SK-N-SH treated with all-trans-retinoic acid at 6 μM for 48 hours (cell line): ENCODE measurements at regions not wholly inside any gene's neighbourhood (a gene's known extent, or its start where the extent isn't known, plus 50 kb on each side); places are given as distances from the start of the nearest gene placed in this dataset.

Source experiments
- ATAC-seq: fragments of 200-7000 bp; cut with Tn5 transposase; 3 replicates; pipeline ENCODE4 v1.9.1; 2020; ENCODE audit warnings: mild to moderate bottlenecking, moderate library complexity
- ARNTL ChIP-seq: fragments of 450-650 bp; formaldehyde crosslinking; IDR thresholded peaks from 2 replicates; pipeline ENCODE4 v1.5.0; 2020; ENCODE audit warnings: low read depth, mild to moderate bottlenecking, moderate library complexity, borderline replicate concordance
- BACH2 ChIP-seq: fragments of 250-450 bp; sonication (Bioruptor Pico); IDR thresholded peaks from 2 replicates; pipeline ENCODE4 v1.9.0; 2021; ENCODE audit warnings: mild to moderate bottlenecking, borderline replicate concordance
- CSDC2 ChIP-seq: fragments of 250-450 bp; sonication (Bioruptor Pico); IDR thresholded peaks from 2 replicates; pipeline ENCODE4 v1.5.0; 2020; ENCODE audit warnings: mild to moderate bottlenecking, moderate library complexity
- GLIS3 ChIP-seq: fragments of 250-450 bp; sonication (Bioruptor Pico); IDR thresholded peaks from 2 replicates; pipeline ENCODE4 v1.5.0; 2020; ENCODE audit warnings: mild to moderate bottlenecking, moderate library complexity
- ISL1 ChIP-seq: fragments of 250-450 bp; sonication (Bioruptor Pico); IDR thresholded peaks from 2 replicates; pipeline ENCODE4 v2.1.2; 2022; ENCODE audit warnings: mild to moderate bottlenecking, moderate library complexity
- OSR1 ChIP-seq: fragments of 250-450 bp; sonication (Bioruptor Pico); IDR thresholded peaks from 2 replicates; pipeline ENCODE4 v1.8.0; 2022; ENCODE audit warnings: moderate library complexity, mild to moderate bottlenecking, inconsistent platforms
- PPARA ChIP-seq: fragments of 250-450 bp; sonication (Bioruptor Pico); IDR thresholded peaks from 2 replicates; pipeline ENCODE4 v1.5.0; 2020; ENCODE audit warnings: mild to moderate bottlenecking, borderline replicate concordance
- RARB ChIP-seq: fragments of 250-450 bp; sonication (Bioruptor Pico); IDR thresholded peaks from 2 replicates; pipeline ENCODE4 v1.8.0; 2021; ENCODE audit warnings: mild to moderate bottlenecking, moderate library complexity
- SNAI2 ChIP-seq: fragments of 250-450 bp; sonication (Bioruptor Pico); IDR thresholded peaks from 2 replicates; pipeline ENCODE4 v1.5.0; 2020; ENCODE audit warnings: mild to moderate bottlenecking, moderate library complexity
- TCF4 ChIP-seq: fragments of 250-450 bp; sonication (Bioruptor Pico); IDR thresholded peaks from 2 replicates; pipeline ENCODE4 v1.8.0; 2021; ENCODE audit warnings: mild to moderate bottlenecking, moderate library complexity, borderline replicate concordance
- TOX ChIP-seq: fragments of 250-450 bp; sonication (Bioruptor Pico); IDR thresholded peaks from 2 replicates; pipeline ENCODE4 v1.8.0; 2021; ENCODE audit warnings: mild to moderate bottlenecking, moderate library complexity, borderline replicate concordance
- ZFP3 ChIP-seq: fragments of 250-450 bp; sonication (Bioruptor Pico); IDR thresholded peaks from 2 replicates; pipeline ENCODE4 v1.5.0; 2020; ENCODE audit warnings: mild to moderate bottlenecking, moderate library complexity
- ZFP30 ChIP-seq: fragments of 450-650 bp; formaldehyde crosslinking; IDR thresholded peaks from 2 replicates; pipeline ENCODE4 v1.5.0; 2022; ENCODE audit warnings: mild to moderate bottlenecking, moderate library complexity
- ZNF565 ChIP-seq: fragments of 450-650 bp; formaldehyde crosslinking; conservative IDR thresholded peaks from 2 replicates; pipeline ENCODE4 v1.5.0; 2020; ENCODE audit warnings: low read depth, mild to moderate bottlenecking, moderate library complexity
- ZNF70 ChIP-seq: fragments of 450-650 bp; formaldehyde crosslinking; IDR thresholded peaks from 2 replicates; pipeline ENCODE4 v1.5.0; 2020; ENCODE audit warnings: mild to moderate bottlenecking, moderate library complexity
- TF ChIP-seq, protein P1 (sequence below): fragments of 250-450 bp; sonication (Bioruptor Pico); IDR thresholded peaks from 2 replicates; pipeline ENCODE4 v1.8.0; 2021; ENCODE audit warnings: low read depth, mild to moderate bottlenecking, moderate library complexity, borderline replicate concordance
- TF ChIP-seq, protein P2 (sequence below): fragments of 250-450 bp; sonication (Bioruptor Pico); IDR thresholded peaks from 2 replicates; pipeline ENCODE4 v1.5.1; 2020; ENCODE audit warnings: low read depth, mild to moderate bottlenecking, moderate library complexity
- TF ChIP-seq, protein P3 (sequence below): fragments of 250-450 bp; sonication (Bioruptor Pico); IDR thresholded peaks from 2 replicates; pipeline ENCODE4 v1.5.0; 2020; ENCODE audit warnings: mild to moderate bottlenecking, moderate library complexity
- TF ChIP-seq, protein P4 (sequence below): fragments of 250-450 bp; sonication (Bioruptor Pico); IDR thresholded peaks from 2 replicates; pipeline ENCODE4 v1.5.1; 2021; ENCODE audit warnings: mild to moderate bottlenecking, moderate library complexity

DNA sequence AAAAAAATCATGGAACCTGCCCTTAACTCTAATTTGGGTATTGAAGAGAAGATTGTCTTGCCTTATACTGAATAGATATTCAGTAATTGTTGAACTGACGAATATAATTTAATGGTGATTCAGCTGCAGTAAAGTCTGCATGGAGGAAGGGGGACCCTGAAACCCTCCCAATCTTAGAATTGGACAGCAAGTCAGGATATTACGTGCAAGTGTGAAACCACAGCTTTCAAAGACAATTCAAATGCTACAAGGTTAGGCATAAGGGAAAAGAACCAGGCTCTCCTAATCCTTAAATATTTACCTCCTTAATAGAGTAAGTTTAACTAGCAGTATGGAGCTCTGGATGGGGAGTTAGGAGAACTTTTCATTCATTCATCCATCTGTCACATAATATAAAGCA lies 226.9 kb upstream of the TNP1 start:
- no peak for ATAC-seq
- TF ChIP-seq TCF4 (CRISPR knock-in tag) (no peak), CSDC2 (CRISPR knock-in tag) (no peak)
- TF ChIP-seq, protein P1, sequence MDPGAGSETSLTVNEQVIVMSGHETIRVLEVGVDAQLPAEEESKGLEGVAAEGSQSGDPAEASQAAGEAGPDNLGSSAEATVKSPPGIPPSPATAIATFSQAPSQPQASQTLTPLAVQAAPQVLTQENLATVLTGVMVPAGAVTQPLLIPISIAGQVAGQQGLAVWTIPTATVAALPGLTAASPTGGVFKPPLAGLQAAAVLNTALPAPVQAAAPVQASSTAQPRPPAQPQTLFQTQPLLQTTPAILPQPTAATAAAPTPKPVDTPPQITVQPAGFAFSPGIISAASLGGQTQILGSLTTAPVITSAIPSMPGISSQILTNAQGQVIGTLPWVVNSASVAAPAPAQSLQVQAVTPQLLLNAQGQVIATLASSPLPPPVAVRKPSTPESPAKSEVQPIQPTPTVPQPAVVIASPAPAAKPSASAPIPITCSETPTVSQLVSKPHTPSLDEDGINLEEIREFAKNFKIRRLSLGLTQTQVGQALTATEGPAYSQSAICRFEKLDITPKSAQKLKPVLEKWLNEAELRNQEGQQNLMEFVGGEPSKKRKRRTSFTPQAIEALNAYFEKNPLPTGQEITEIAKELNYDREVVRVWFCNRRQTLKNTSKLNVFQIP (CRISPR knock-in tag): no peak

DNA sequence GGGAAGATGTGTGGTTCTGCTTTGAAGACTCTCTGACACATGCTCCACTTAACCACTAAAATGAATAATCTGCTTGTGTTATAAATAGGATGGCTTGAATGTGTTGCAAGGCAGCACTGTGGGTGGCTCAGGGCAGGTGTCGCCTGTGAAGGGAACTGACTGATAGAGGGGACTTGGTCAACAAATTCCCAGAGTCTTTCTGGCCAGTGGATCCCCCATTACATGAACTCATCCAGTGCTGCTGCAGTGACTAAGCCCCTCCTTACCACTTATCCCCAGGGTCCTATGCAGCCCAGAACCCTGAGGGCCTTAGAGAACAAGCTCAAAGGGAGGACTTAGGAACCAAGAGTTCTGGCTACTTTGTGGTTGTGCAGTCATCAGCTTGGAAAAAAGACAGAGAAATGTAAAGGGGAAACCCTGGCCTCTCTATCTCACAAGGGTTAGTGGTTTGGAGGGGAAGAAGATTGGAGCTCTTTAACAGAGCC lies 226.2 kb upstream of the TNP1 start:
- TF ChIP-seq TCF4 (CRISPR knock-in tag) (no peak), TOX (CRISPR knock-in tag) (no peak), ZNF565 (CRISPR knock-in tag) (no peak), BACH2 (CRISPR knock-in tag) (no peak), ZFP30 (no peak)
- TF ChIP-seq, protein P2, sequence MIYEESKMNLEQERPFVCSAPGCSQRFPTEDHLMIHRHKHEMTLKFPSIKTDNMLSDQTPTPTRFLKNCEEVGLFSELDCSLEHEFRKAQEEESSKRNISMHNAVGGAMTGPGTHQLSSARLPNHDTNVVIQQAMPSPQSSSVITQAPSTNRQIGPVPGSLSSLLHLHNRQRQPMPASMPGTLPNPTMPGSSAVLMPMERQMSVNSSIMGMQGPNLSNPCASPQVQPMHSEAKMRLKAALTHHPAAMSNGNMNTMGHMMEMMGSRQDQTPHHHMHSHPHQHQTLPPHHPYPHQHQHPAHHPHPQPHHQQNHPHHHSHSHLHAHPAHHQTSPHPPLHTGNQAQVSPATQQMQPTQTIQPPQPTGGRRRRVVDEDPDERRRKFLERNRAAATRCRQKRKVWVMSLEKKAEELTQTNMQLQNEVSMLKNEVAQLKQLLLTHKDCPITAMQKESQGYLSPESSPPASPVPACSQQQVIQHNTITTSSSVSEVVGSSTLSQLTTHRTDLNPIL (CRISPR knock-in tag): no peak
- TF ChIP-seq, protein P1 (CRISPR knock-in tag): no peak
- ATAC-seq: no peak

DNA sequence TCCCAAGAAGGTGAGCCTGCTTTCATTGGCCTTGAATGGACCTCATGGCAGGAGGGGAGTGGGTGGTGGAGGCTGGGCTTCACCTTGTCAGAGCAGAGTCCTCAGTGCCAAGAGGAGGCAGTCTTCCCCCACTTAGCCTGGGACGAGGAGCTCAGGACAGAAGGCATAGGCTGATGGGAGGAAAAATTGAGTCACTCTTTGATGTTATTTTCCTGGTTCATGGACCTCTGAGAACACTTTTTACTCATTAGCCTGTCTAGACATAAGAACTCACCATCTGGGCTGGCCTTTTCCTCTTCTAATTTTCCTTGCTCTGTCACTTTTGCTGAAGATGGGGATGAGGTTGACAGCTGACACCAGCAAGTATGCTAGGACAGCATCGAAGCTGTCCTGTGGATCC lies 225.7 kb upstream of the TNP1 start:
- TF ChIP-seq GLIS3: no peak
- TF ChIP-seq BACH2 (CRISPR knock-in tag): no peak
- no peak for TF ChIP-seq TOX (CRISPR knock-in tag)
- TF ChIP-seq SNAI2 (CRISPR knock-in tag): no peak
- TF ChIP-seq ARNTL: no peak
- TF ChIP-seq, protein P3, sequence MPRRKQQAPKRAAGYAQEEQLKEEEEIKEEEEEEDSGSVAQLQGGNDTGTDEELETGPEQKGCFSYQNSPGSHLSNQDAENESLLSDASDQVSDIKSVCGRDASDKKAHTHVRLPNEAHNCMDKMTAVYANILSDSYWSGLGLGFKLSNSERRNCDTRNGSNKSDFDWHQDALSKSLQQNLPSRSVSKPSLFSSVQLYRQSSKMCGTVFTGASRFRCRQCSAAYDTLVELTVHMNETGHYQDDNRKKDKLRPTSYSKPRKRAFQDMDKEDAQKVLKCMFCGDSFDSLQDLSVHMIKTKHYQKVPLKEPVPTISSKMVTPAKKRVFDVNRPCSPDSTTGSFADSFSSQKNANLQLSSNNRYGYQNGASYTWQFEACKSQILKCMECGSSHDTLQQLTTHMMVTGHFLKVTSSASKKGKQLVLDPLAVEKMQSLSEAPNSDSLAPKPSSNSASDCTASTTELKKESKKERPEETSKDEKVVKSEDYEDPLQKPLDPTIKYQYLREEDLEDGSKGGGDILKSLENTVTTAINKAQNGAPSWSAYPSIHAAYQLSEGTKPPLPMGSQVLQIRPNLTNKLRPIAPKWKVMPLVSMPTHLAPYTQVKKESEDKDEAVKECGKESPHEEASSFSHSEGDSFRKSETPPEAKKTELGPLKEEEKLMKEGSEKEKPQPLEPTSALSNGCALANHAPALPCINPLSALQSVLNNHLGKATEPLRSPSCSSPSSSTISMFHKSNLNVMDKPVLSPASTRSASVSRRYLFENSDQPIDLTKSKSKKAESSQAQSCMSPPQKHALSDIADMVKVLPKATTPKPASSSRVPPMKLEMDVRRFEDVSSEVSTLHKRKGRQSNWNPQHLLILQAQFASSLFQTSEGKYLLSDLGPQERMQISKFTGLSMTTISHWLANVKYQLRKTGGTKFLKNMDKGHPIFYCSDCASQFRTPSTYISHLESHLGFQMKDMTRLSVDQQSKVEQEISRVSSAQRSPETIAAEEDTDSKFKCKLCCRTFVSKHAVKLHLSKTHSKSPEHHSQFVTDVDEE: no peak
- no peak for TF ChIP-seq ZNF565 (CRISPR knock-in tag)
- TF ChIP-seq, protein P2 (CRISPR knock-in tag): no peak
- TF ChIP-seq ZFP3 (CRISPR knock-in tag): no peak
- no peak for TF ChIP-seq ISL1 (CRISPR knock-in tag)
- no peak for TF ChIP-seq ZNF70 (CRISPR knock-in tag)
- TF ChIP-seq, protein P1 (CRISPR knock-in tag): no peak
- no peak for TF ChIP-seq PPARA (CRISPR knock-in tag)
- no peak for TF ChIP-seq CSDC2 (CRISPR knock-in tag)
- TF ChIP-seq, protein P4, sequence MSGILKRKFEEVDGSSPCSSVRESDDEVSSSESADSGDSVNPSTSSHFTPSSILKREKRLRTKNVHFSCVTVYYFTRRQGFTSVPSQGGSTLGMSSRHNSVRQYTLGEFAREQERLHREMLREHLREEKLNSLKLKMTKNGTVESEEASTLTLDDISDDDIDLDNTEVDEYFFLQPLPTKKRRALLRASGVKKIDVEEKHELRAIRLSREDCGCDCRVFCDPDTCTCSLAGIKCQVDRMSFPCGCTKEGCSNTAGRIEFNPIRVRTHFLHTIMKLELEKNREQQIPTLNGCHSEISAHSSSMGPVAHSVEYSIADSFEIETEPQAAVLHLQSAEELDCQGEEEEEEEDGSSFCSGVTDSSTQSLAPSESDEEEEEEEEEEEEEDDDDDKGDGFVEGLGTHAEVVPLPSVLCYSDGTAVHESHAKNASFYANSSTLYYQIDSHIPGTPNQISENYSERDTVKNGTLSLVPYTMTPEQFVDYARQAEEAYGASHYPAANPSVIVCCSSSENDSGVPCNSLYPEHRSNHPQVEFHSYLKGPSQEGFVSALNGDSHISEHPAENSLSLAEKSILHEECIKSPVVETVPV: no peak
- TF ChIP-seq RARB (CRISPR knock-in tag): no peak
- TF ChIP-seq ZFP30: no peak
- TF ChIP-seq OSR1 (CRISPR knock-in tag): no peak
- ATAC-seq: no peak
